ENCODE measurements at regions not wholly inside any gene's neighbourhood (a gene's known extent, or its start where the extent isn't known, plus 50 kb on each side); places are given as distances from the start of the nearest gene placed in this dataset.
"Not testable (repeated sequence)": the region's sequence is repeated elsewhere in the genome, so short reads cannot be mapped to it uniquely, and the experiment has no call there.

- DNase-seq (ENCODE audit: low spot score), result not testable (repeated sequence)
Observed at GRCh38 chr13:74718232-74718842, 584.1 kb upstream of the KLF12 start.

- DNase-seq (ENCODE audit: low spot score), result no peak
Observed at GRCh38 chr13:74715718-74716117, 581.5 kb upstream of the KLF12 start.

- DNase-seq (ENCODE audit: low spot score), result no peak
Observed at GRCh38 chr13:74710006-74710405, 575.8 kb upstream of the KLF12 start.

- DNase-seq (ENCODE audit: low spot score), result no peak
Observed at GRCh38 chr13:74709226-74709625, 575.0 kb upstream of the KLF12 start.

- DNase-seq (ENCODE audit: low spot score), result no peak
Observed at GRCh38 chr13:74708629-74709028, 574.4 kb upstream of the KLF12 start.

GRCh38 chr13:74707291-74707690, 573.1 kb upstream of the KLF12 start:
- no peak for DNase-seq (ENCODE audit: low spot score)

- DNase-seq (ENCODE audit: low spot score), result no peak
Observed at GRCh38 chr13:74706801-74707200, 572.6 kb upstream of the KLF12 start.

- no peak for DNase-seq (ENCODE audit: low spot score)
Observed at GRCh38 chr13:74705438-74705837, 571.2 kb upstream of the KLF12 start.

- DNase-seq (ENCODE audit: low spot score), result no peak
Observed at GRCh38 chr13:74703855-74704387, 569.7 kb upstream of the KLF12 start.

- DNase-seq (ENCODE audit: low spot score), result no peak
Observed at GRCh38 chr13:74696148-74696922, 562.1 kb upstream of the KLF12 start.

- DNase-seq (ENCODE audit: low spot score), result no peak
Observed at GRCh38 chr13:74695021-74695800, 561.0 kb upstream of the KLF12 start.

- no peak for DNase-seq (ENCODE audit: low spot score)
Observed at GRCh38 chr13:74687442-74688182, 553.4 kb upstream of the KLF12 start.

- DNase-seq (ENCODE audit: low spot score), result no peak
Observed at GRCh38 chr13:74683411-74683810, 549.2 kb upstream of the KLF12 start.

- no peak for DNase-seq (ENCODE audit: low spot score)
Observed at GRCh38 chr13:74682746-74683145, 548.5 kb upstream of the KLF12 start.

GRCh38 chr13:74681891-74682290, 547.7 kb upstream of the KLF12 start:
- DNase-seq (ENCODE audit: low spot score), result no peak

- no peak for DNase-seq (ENCODE audit: low spot score)
Observed at GRCh38 chr13:74678308-74678965, 544.2 kb upstream of the KLF12 start.

GRCh38 chr13:74675972-74676371, 541.8 kb upstream of the KLF12 start:
- DNase-seq (ENCODE audit: low spot score), result no peak

GRCh38 chr13:74675182-74675581, 541.0 kb upstream of the KLF12 start:
- DNase-seq (ENCODE audit: low spot score), result no peak

- no peak for DNase-seq (ENCODE audit: low spot score)
Observed at GRCh38 chr13:74674720-74675119, 540.5 kb upstream of the KLF12 start.

- no peak for DNase-seq (ENCODE audit: low spot score)
Observed at GRCh38 chr13:74669149-74669548, 534.9 kb upstream of the KLF12 start.

- no peak for DNase-seq (ENCODE audit: low spot score)
Observed at GRCh38 chr13:74667656-74668203, 533.5 kb upstream of the KLF12 start.

All from hematopoietic multipotent progenitor cell treated with erythropoietin and hydrocortisone succinate and interleukin-3 and kit ligand, for 17 days (in vitro differentiated cells).